ENCODE measurements at regions not wholly inside any gene's neighbourhood (a gene's known extent, or its start where the extent isn't known, plus 50 kb on each side); places are given as distances from the start of the nearest gene placed in this dataset.

- TF ChIP-seq CTCF (IDR thresholded peaks at IDR 0.05; ENCODE audit: borderline replicate concordance, extremely low read depth, low read length, poor library complexity, severe bottlenecking) (no peak), EZH2 (IDR thresholded peaks at IDR 0.05; ENCODE audit: borderline replicate concordance, low read depth, low read length, severe bottlenecking) (no peak)
Measured at GRCh38 chrX:79080141-79080540, 64.3 kb upstream of the GPR174 start.
